Bronchial epithelial cell (primary cell): ENCODE measurements at regions not wholly inside any gene's neighbourhood (a gene's known extent, or its start where the extent isn't known, plus 50 kb on each side); places are given as distances from the start of the nearest gene placed in this dataset.

Experiments
- DNase-seq: peaks from one replicate; pipeline ENCODE4 v3.0.0-alpha.2; 2010; ENCODE audit warnings: low read depth
- FAIRE-seq: peaks from 2 replicates; lab custom pipeline; 2011; peaks lifted over from hg19 to GRCh38; lab: Jason Lieb, UNC
- H3K27me3 ChIP-seq: 2 replicates; pipeline ENCODE4 v1.5.1; 2011; ENCODE audit warnings: low read length; ENCODE audit not compliant: control insufficient read depth, insufficient read depth
- H3K36me3 ChIP-seq: 2 replicates; pipeline ENCODE4 v1.5.1; 2011; ENCODE audit warnings: low read length; ENCODE audit not compliant: control insufficient read depth, insufficient read depth
- H3K4me3 ChIP-seq: 2 replicates; pipeline ENCODE4 v1.5.1; 2011; ENCODE audit warnings: mild to moderate bottlenecking, low read depth, low read length, control low read depth
- CTCF ChIP-seq: IDR thresholded peaks from 2 replicates; pipeline ENCODE4 v1.5.1; 2011; ENCODE audit warnings: mild to moderate bottlenecking, moderate library complexity, low read length, control low read depth, inconsistent platforms; ENCODE audit not compliant: insufficient read depth, severe bottlenecking

GRCh38 chr1:88079036-88079435 lies 605.0 kb upstream of the PKN2 start:
- FAIRE-seq (no peak), DNase-seq (peak; percentile 12)
- H3K36me3 ChIP-seq, result no peaks in the 10 kb centered on the region
- no peak overlapping the region for H3K4me3 ChIP-seq
- peak; percentile 26 for TF ChIP-seq CTCF
- H3K27me3 ChIP-seq, result no peaks in the 10 kb centered on the region

- Histone ChIP-seq H3K36me3 (no peaks in the 10 kb centered on the region), H3K4me3 (no peak overlapping the region), H3K27me3 (no peaks in the 10 kb centered on the region)
- TF ChIP-seq CTCF, result no peak
- DNase-seq (no peak), FAIRE-seq (no peak)
Observed at GRCh38 chr1:88080875-88081274, 603.2 kb upstream of the PKN2 start.

- DNase-seq (no peak), FAIRE-seq (no peak)
- H3K36me3 ChIP-seq, result no peaks in the 10 kb centered on the region
- H3K27me3 ChIP-seq, result no peaks in the 10 kb centered on the region
- H3K4me3 ChIP-seq, result no peak overlapping the region
- TF ChIP-seq CTCF, result no peak
Observed at GRCh38 chr1:88088481-88088880, 595.6 kb upstream of the PKN2 start.

- no peak for DNase-seq
- no peak for FAIRE-seq
- no peak for TF ChIP-seq CTCF
- no peak overlapping the region for H3K4me3 ChIP-seq
- H3K36me3 ChIP-seq, result no peaks in the 10 kb centered on the region
- no peaks in the 10 kb centered on the region for H3K27me3 ChIP-seq
Observed at GRCh38 chr1:88089961-88090360, 594.1 kb upstream of the PKN2 start.

GRCh38 chr1:88098881-88099280 lies 585.2 kb upstream of the PKN2 start:
- H3K36me3 ChIP-seq, result no peaks in the 10 kb centered on the region
- TF ChIP-seq CTCF, result no peak
- no peak for FAIRE-seq
- no peaks in the 10 kb centered on the region for H3K27me3 ChIP-seq
- H3K4me3 ChIP-seq, result no peak overlapping the region
- DNase-seq, result no peak

GRCh38 chr1:88101041-88101440 lies 583.0 kb upstream of the PKN2 start:
- DNase-seq, result no peak
- no peak for FAIRE-seq
- no peak for TF ChIP-seq CTCF

More at GRCh38 chr1:88101041-88101440, 583.0 kb upstream of the PKN2 start:
- no peaks in the 10 kb centered on the region for H3K36me3 ChIP-seq
- peaks cover 2% of the 10 kb centered on the region for H3K27me3 ChIP-seq
- H3K4me3 ChIP-seq, result no peak overlapping the region
